HEK293 (cell line): ENCODE measurements at regions not wholly inside any gene's neighbourhood (a gene's known extent, or its start where the extent isn't known, plus 50 kb on each side); places are given as distances from the start of the nearest gene placed in this dataset.

Source experiments
- CTCF ChIP-seq: fragments of 450-650 bp; formaldehyde crosslinking; IDR thresholded peaks from 2 replicates; pipeline ENCODE4 v1.5.1; 2016; ENCODE audit warnings: missing biosample characterization, missing genetic modification characterization
- HOXC10 ChIP-seq: sonication (generic); formaldehyde crosslinking; IDR thresholded peaks from 2 replicates; pipeline ENCODE4 v1.8.1; 2023; ENCODE audit warnings: mild to moderate bottlenecking, missing genetic modification reagents
- ZNF174 ChIP-seq: fragments of 450-650 bp; formaldehyde crosslinking; IDR thresholded peaks from 2 replicates; pipeline ENCODE4 v1.5.0; 2017; ENCODE audit warnings: missing biosample characterization, mild to moderate bottlenecking, missing genetic modification characterization
- ZNF624 ChIP-seq: fragments of 450-650 bp; formaldehyde crosslinking; IDR thresholded peaks from 2 replicates; pipeline ENCODE4 v1.5.1; 2017; ENCODE audit warnings: missing biosample characterization, missing genetic modification characterization
- ZNF768 ChIP-seq: fragments of 450-650 bp; formaldehyde crosslinking; IDR thresholded peaks from 2 replicates; pipeline ENCODE4 v1.5.1; 2018; ENCODE audit warnings: missing biosample characterization, mild to moderate bottlenecking, missing genetic modification characterization

- TF ChIP-seq ZNF768 (tag by site-specific recombination), result no peak
- no peak for TF ChIP-seq ZNF174 (tag by site-specific recombination)
- no peak for TF ChIP-seq CTCF
- no peak for TF ChIP-seq HOXC10 (CRISPR knock-in tag)
- no peak for TF ChIP-seq ZNF624
Measured at GRCh38 chr14:30299915-30300314, 259.0 kb upstream of the G2E3 start.
